ENCODE measurements at regions not wholly inside any gene's neighbourhood (a gene's known extent, or its start where the extent isn't known, plus 50 kb on each side); places are given as distances from the start of the nearest gene placed in this dataset.

- TF ChIP-seq POLR2AphosphoS5 (IDR thresholded peaks at IDR 0.05; ENCODE audit: insufficient read depth, low read depth, low read length) = no peak
- TF ChIP-seq CTCF (IDR thresholded peaks at IDR 0.05; ENCODE audit: extremely low read depth in 1 of 2, insufficient read depth in 1 of 2, low read depth in 1 of 2, low read length in 2 of 2) = no peak
Observed at GRCh38 chr2:64887565-64887964, 101.6 kb upstream of the SLC1A4 start.

All from endothelial cell of umbilical vein (primary cell).